GM12878 (cell line): ENCODE measurements at regions not wholly inside any gene's neighbourhood (a gene's known extent, or its start where the extent isn't known, plus 50 kb on each side); places are given as distances from the start of the nearest gene placed in this dataset.

ENCODE experiments used
- ATAC-seq: fragments of 200-7000 bp; cut with Tn5 transposase; 3 replicates; pipeline ENCODE4 v1.9.1; 2020; ENCODE audit warnings: mild to moderate bottlenecking, moderate library complexity
- BruUV-seq: library from RNA; stranded (reverse); fragments of 400-500 nt; replicated peaks from 2 replicates; lab custom pipeline; 2021; lab: Mats Ljungman, UMichigan
- CTCF ChIA-PET: fragments of 300-600 bp; sonication (Branson Sonifier 250); formaldehyde crosslinking; extraction: SDS; loops from one replicate; lab custom pipeline; 2021; ENCODE audit warnings: inconsistent platforms; lab: Yijun Ruan, JAX
- POLR2A ChIA-PET: fragments of 350-600 bp; formaldehyde crosslinking; extraction: SDS; loops from one replicate; lab custom pipeline; 2021; ENCODE audit warnings: inconsistent platforms; lab: Charles Lee
- RAD21 ChIA-PET: fragments of 300-600 bp; sonication (Branson Sonifier 250); formaldehyde crosslinking; loops from one replicate; lab custom pipeline; 2023; ENCODE audit warnings: antibody characterized with exemption; ENCODE audit not compliant: unreplicated experiment; lab: Charles Lee
- SMC1A ChIA-PET: fragments of 300-600 bp; sonication (Branson Sonifier 250); formaldehyde crosslinking; loops from one replicate; lab custom pipeline; 2023; ENCODE audit not compliant: unreplicated experiment, uncharacterized antibody; lab: Charles Lee
- DNase-seq: peaks from one replicate; pipeline ENCODE4 v3.0.0-alpha.2; 2011; ENCODE audit warnings: low read depth, low spot score
- FAIRE-seq: peaks from 3 replicates; lab custom pipeline; 2011; peaks lifted over from hg19 to GRCh38; lab: Jason Lieb, UNC
- H2AFZ ChIP-seq: 2 replicates; pipeline ENCODE4 v1.6.0; 2011; ENCODE audit warnings: low read depth, low read length, control low read depth; ENCODE audit not compliant: control insufficient read depth
- H3K27ac ChIP-seq: 2 replicates; pipeline ENCODE4 v1.5.1; 2011; ENCODE audit warnings: control low read depth; ENCODE audit not compliant: control insufficient read depth, insufficient read depth
- H3K27me3 ChIP-seq, 2 experiments: replicated peaks in 1 of 2; 2 replicates each; pipeline versions ENCODE4 v1.6.0 to v1.6.1; 2011; ENCODE audit warnings: low read length in 1 of 2; ENCODE audit not compliant: control insufficient read depth in 2 of 2, insufficient read depth in 2 of 2
- H3K36me3 ChIP-seq, 2 experiments: 2 replicates each; pipeline ENCODE4 v1.5.1; 2011; ENCODE audit warnings: low read length in 1 of 2; ENCODE audit not compliant: control insufficient read depth in 2 of 2, insufficient read depth in 2 of 2
- H3K4me1 ChIP-seq: 2 replicates; pipeline ENCODE4 v1.6.1; 2011; ENCODE audit warnings: mild to moderate bottlenecking, low read length, moderate library complexity, mixed read lengths; ENCODE audit not compliant: control insufficient read depth, insufficient read depth
- H3K4me2 ChIP-seq: 2 replicates; pipeline ENCODE4 v1.6.0; 2011; ENCODE audit warnings: control low read depth; ENCODE audit not compliant: control insufficient read depth, insufficient read depth
- H3K4me3 ChIP-seq: fragments of 200-600 bp; sonication (generic); 2 replicates; pipeline ENCODE4 v1.5.1; 2016
- H3K79me2 ChIP-seq: 2 replicates; pipeline ENCODE4 v1.6.0; 2011; ENCODE audit warnings: low read length; ENCODE audit not compliant: control insufficient read depth, insufficient read depth
- H3K9ac ChIP-seq: 2 replicates; pipeline ENCODE4 v1.8.0; 2011; ENCODE audit warnings: low read length, control low read depth, mixed read lengths; ENCODE audit not compliant: control insufficient read depth, insufficient read depth
- H3K9me3 ChIP-seq: replicated peaks from 3 replicates; pipeline ENCODE4 v1.5.1; 2011; ENCODE audit warnings: mild to moderate bottlenecking, low read length; ENCODE audit not compliant: control insufficient read depth, insufficient read depth
- H4K20me1 ChIP-seq: 2 replicates; pipeline ENCODE4 v1.6.0; 2011; ENCODE audit not compliant: control insufficient read depth, insufficient read depth
- BCL3 ChIP-seq: IDR thresholded peaks from 2 replicates; pipeline ENCODE4 v1.6.1; 2011; ENCODE audit warnings: borderline replicate concordance, low read depth, mild to moderate bottlenecking, moderate library complexity, low read length; ENCODE audit not compliant: insufficient read depth, poor library complexity, severe bottlenecking
- CEBPB ChIP-seq, 2 experiments: fragments of 150-350 bp in 1 of 2; IDR thresholded peaks; 2 replicates each; pipeline ENCODE4 v1.6.1; 2012 to 2014; ENCODE audit warnings: low read depth in 2 of 2, low read length in 2 of 2, borderline replicate concordance in 1 of 2, inconsistent platforms in 1 of 2
- EED ChIP-seq: sonication (generic); IDR thresholded peaks from 2 replicates; pipeline ENCODE4 v1.6.1; 2016; ENCODE audit warnings: antibody characterized with exemption, low read depth
- EGR1 ChIP-seq, 2 experiments: IDR thresholded peaks; 1 replicate in 1 of 2; 2 replicates in 1 of 2; pipeline ENCODE4 v1.6.1; 2011 to 2012; ENCODE audit warnings: low read depth in 2 of 2, low read length in 2 of 2, borderline replicate concordance in 1 of 2, mild to moderate bottlenecking in 1 of 2, moderate library complexity in 1 of 2
- FOXK2 ChIP-seq: fragments of 450-650 bp; IDR thresholded peaks from 2 replicates; pipeline ENCODE4 v1.6.1; 2017; ENCODE audit warnings: mild to moderate bottlenecking, moderate library complexity
- TARDBP ChIP-seq: IDR thresholded peaks from 2 replicates; pipeline ENCODE4 v1.6.1; 2016; ENCODE audit warnings: borderline replicate concordance
- WGBS: methylation state at CpG from one replicate; pipeline ENCODE4 v1.1.6; 2016; ENCODE audit warnings: low lambda C conversion rate; ENCODE audit not compliant: insufficient replicate concordance, insufficient coverage; ENCODE audit errors: missing lambda C conversion rate; 5-methylcytosine and 5-hydroxymethylcytosine counted together
- in situ Hi-C: fragments of 300-500 bp; cut with MboI; formaldehyde crosslinking; loops from 9 replicates; pipeline ENCODE4 v1.14.3; 2018; ENCODE audit warnings: mixed read lengths
- intact Hi-C: fragments of 100-400 bp; cut with micrococcal nuclease; formaldehyde crosslinking; loops from one replicate; pipeline ENCODE4 v1.14.2; 2022; ENCODE audit not compliant: unreplicated experiment

- no TSS peak for BruUV-seq
- CTCF ChIA-PET: interaction anchor here (1.6 to 2.1 kb wide), 2 partner anchors 18 to 79 kb away, joined by 6 read pairs; no protein-coding TSS in a partner anchor
- in situ Hi-C loops: no loop called here
Measured at GRCh38 chr4:123643691-123644090, 247.1 kb downstream of the SPRY1 start.

More at GRCh38 chr4:123643691-123644090, 247.1 kb downstream of the SPRY1 start:
- ChIA-PET SMC1A (interaction anchor here (1.4 kb wide), 1 partner anchor 44 kb away, joined by 4 read pairs; no protein-coding TSS in a partner anchor), POLR2A (no interaction called here), RAD21 (no interaction called here)
- Histone ChIP-seq H3K9ac (no peak overlapping the region), H3K9me3 (no peaks in the 10 kb centered on the region), H3K4me3 (no peak overlapping the region), H3K79me2 (no peaks in the 10 kb centered on the region), H3K4me2 (no peak overlapping the region), H3K27ac (no peak overlapping the region), H3K4me1 (no peaks in the 10 kb centered on the region), H4K20me1 (no peaks in the 10 kb centered on the region), H3K36me3 (no peaks in the 10 kb centered on the region), H2AFZ (no peak overlapping the region), H3K27me3 (no peaks in the 10 kb centered on the region)
- no peak for DNase-seq
- TF ChIP-seq EGR1 (IDR thresholded peaks at IDR 0.05; ENCODE audit: borderline replicate concordance in 1 of 2, low read depth in 2 of 2, low read length in 2 of 2) (no peak), BCL3 (no peak), EED (no peak), CEBPB (IDR thresholded peaks at IDR 0.05; ENCODE audit: borderline replicate concordance in 1 of 2, low read depth in 2 of 2, low read length in 2 of 2) (no peak), TARDBP (no peak), FOXK2 (no peak)
- no peak for ATAC-seq
- WGBS: 84% methylated on average over 1 of the region's 1 CpG
- FAIRE-seq: no peak
- intact Hi-C loops: no loop called here
